Caco-2 (cell line): ENCODE measurements at regions not wholly inside any gene's neighbourhood (a gene's known extent, or its start where the extent isn't known, plus 50 kb on each side); places are given as distances from the start of the nearest gene placed in this dataset.

Source experiments
- BruUV-seq: library from RNA; stranded (reverse); fragments of 400-500 nt; replicated peaks from 2 replicates; lab custom pipeline; 2021; lab: Mats Ljungman, UMichigan
- CTCF ChIA-PET: fragments of 300-600 bp; sonication (Branson Sonifier 250); formaldehyde crosslinking; loops from one replicate; lab custom pipeline; 2022; ENCODE audit warnings: antibody characterized with exemption; lab: Charles Lee
- POLR2A ChIA-PET: fragments of 300-600 bp; sonication (Branson Sonifier 250); formaldehyde crosslinking; loops from one replicate; lab custom pipeline; 2022; ENCODE audit warnings: antibody characterized with exemption; lab: Charles Lee
- DNase-seq, 2 experiments: peaks; one replicate each; pipeline versions ENCODE4 v3.0.0 to v3.0.0-alpha.2; 2020 to 2022
- H3K27me3 ChIP-seq: replicated peaks from 2 replicates; pipeline ENCODE4 v1.6.0; 2011; ENCODE audit warnings: low read length; ENCODE audit not compliant: control insufficient read depth, insufficient read depth
- H3K36me3 ChIP-seq: 2 replicates; pipeline ENCODE4 v1.5.1; 2011; ENCODE audit warnings: low read length; ENCODE audit not compliant: control insufficient read depth, insufficient read depth
- H3K4me1 ChIP-seq: fragments of 250-450 bp; sonication (Bioruptor Pico); 2 replicates; pipeline ENCODE4 v1.5.1; 2020; ENCODE audit warnings: mild to moderate bottlenecking
- H3K4me3 ChIP-seq: 2 replicates; pipeline ENCODE4 v1.5.1; 2011; ENCODE audit warnings: low read depth, mild to moderate bottlenecking, control low read depth, low read length
- H3K9me3 ChIP-seq: fragments of 250-450 bp; sonication (Bioruptor Pico); 2 replicates; pipeline ENCODE4 v1.5.1; 2020; ENCODE audit warnings: mild to moderate bottlenecking, moderate library complexity
- H3K27ac Mint-ChIP-seq: one replicate; pipeline ENCODE4 v1.8.0; 2022; ENCODE audit warnings: mixed read lengths; ENCODE audit not compliant: unreplicated experiment
- H3K27me3 Mint-ChIP-seq: one replicate; pipeline ENCODE4 v1.8.0; 2022; ENCODE audit warnings: mixed read lengths; ENCODE audit not compliant: insufficient read depth, unreplicated experiment
- H3K36me3 Mint-ChIP-seq: one replicate; pipeline ENCODE4 v1.8.0; 2022; ENCODE audit warnings: mild to moderate bottlenecking, mixed read lengths; ENCODE audit not compliant: insufficient read depth, unreplicated experiment
- H3K4me1 Mint-ChIP-seq: one replicate; pipeline ENCODE4 v1.8.0; 2022; ENCODE audit warnings: low read depth, mixed read lengths; ENCODE audit not compliant: unreplicated experiment
- H3K4me3 Mint-ChIP-seq: one replicate; pipeline ENCODE4 v1.8.0; 2022; ENCODE audit warnings: mild to moderate bottlenecking, moderate library complexity, mixed read lengths; ENCODE audit not compliant: unreplicated experiment
- H3K9me3 Mint-ChIP-seq: one replicate; pipeline ENCODE4 v1.8.0; 2022; ENCODE audit warnings: mixed read lengths; ENCODE audit not compliant: unreplicated experiment
- intact Hi-C: fragments of 100-400 bp; cut with micrococcal nuclease; formaldehyde crosslinking; loops from one replicate; pipeline ENCODE4 v1.10.0; 2022; ENCODE audit not compliant: unreplicated experiment
- TF ChIP-seq, protein P1 (sequence below), 2 experiments: fragments of 200-600 bp in 1 of 2; IDR thresholded peaks; 1 replicate in 1 of 2; 2 replicates in 1 of 2; pipeline versions ENCODE4 v1.5.1 to v1.8.0; 2011 to 2022; ENCODE audit warnings: antibody characterized with exemption in 1 of 2, control low read depth in 1 of 2, inconsistent platforms in 1 of 2, low read depth in 1 of 2, low read length in 1 of 2, mild to moderate bottlenecking in 1 of 2, moderate library complexity in 1 of 2; ENCODE audit not compliant: insufficient read depth in 1 of 2, severe bottlenecking in 1 of 2, unreplicated experiment in 1 of 2

DNA sequence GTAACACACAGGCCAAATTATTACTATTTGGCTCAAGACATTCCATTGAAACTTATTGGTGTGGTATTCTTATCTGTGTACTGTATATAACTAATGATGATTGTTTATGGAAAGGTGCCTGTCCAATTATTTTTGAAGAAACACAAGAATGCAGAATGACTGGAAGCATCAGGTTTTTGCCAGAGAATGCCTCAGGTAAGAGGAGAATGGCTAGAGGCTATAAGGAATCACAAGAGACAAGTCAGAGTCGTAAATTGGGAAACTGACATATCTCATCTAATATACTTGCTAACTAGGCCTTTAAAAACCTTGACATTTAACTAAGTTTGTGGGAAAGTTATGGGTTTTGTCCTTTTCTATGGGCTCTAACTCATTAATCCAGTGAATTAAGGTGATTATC, 69.3 kb upstream of the TTC29 start:
- no peaks in the 10 kb centered on the region for H3K4me1 Mint-ChIP-seq
- H3K9me3 ChIP-seq = no peaks in the 10 kb centered on the region
- no peak for DNase-seq
- TF ChIP-seq, protein P1, sequence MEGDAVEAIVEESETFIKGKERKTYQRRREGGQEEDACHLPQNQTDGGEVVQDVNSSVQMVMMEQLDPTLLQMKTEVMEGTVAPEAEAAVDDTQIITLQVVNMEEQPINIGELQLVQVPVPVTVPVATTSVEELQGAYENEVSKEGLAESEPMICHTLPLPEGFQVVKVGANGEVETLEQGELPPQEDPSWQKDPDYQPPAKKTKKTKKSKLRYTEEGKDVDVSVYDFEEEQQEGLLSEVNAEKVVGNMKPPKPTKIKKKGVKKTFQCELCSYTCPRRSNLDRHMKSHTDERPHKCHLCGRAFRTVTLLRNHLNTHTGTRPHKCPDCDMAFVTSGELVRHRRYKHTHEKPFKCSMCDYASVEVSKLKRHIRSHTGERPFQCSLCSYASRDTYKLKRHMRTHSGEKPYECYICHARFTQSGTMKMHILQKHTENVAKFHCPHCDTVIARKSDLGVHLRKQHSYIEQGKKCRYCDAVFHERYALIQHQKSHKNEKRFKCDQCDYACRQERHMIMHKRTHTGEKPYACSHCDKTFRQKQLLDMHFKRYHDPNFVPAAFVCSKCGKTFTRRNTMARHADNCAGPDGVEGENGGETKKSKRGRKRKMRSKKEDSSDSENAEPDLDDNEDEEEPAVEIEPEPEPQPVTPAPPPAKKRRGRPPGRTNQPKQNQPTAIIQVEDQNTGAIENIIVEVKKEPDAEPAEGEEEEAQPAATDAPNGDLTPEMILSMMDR (IDR thresholded peaks at IDR 0.05; ENCODE audit: insufficient read depth in 1 of 2, low read depth in 1 of 2, low read length in 1 of 2, severe bottlenecking in 1 of 2, unreplicated experiment in 1 of 2) = no peak
- intact Hi-C loops = loop anchor here (10.0 kb wide), 1 partner anchor 500 kb away; no protein-coding TSS in a partner anchor
- H3K4me1 ChIP-seq = no peaks in the 10 kb centered on the region
- no peak overlapping the region for H3K4me3 ChIP-seq
- H3K4me3 Mint-ChIP-seq = no peak overlapping the region
- H3K27ac Mint-ChIP-seq = no peak overlapping the region
- H3K36me3 Mint-ChIP-seq = no peaks in the 10 kb centered on the region
- ChIA-PET CTCF (no interaction called here), POLR2A (no interaction called here)
- no peaks in the 10 kb centered on the region for H3K27me3 ChIP-seq
- no peaks in the 10 kb centered on the region for H3K9me3 Mint-ChIP-seq
- no TSS peak for BruUV-seq
- peaks cover 28% of the 10 kb centered on the region for H3K27me3 Mint-ChIP-seq
- no peaks in the 10 kb centered on the region for H3K36me3 ChIP-seq

DNA sequence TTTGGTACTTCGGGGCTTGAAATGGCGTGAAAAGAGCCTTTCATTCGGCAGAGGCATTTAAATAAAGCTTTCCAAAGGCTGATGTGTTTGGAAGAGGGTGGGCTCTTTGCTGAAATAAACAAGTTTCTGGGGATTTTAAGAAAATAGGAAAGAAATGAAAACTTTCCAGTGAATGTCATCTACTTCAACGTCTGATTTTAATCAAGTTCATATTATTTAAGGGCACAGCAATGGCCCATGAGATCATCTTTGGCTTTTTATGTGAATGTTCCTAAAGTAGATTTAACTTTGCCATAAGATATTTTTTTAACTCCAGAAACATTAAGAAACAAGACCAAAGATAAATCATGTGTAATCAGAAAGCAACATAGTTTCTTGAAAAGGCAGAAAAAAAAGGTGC, 69.8 kb upstream of the TTC29 start:
- no peaks in the 10 kb centered on the region for H3K36me3 Mint-ChIP-seq
- no peak overlapping the region for H3K27ac Mint-ChIP-seq
- no peaks in the 10 kb centered on the region for H3K9me3 Mint-ChIP-seq
- peaks cover 29% of the 10 kb centered on the region for H3K27me3 Mint-ChIP-seq
- CTCF ChIA-PET = no interaction called here
- BruUV-seq = no TSS peak
- no peaks in the 10 kb centered on the region for H3K4me1 ChIP-seq
- no peaks in the 10 kb centered on the region for H3K27me3 ChIP-seq
- DNase-seq = no peak
- H3K36me3 ChIP-seq = no peaks in the 10 kb centered on the region
- H3K4me3 ChIP-seq = no peak overlapping the region
- no peak overlapping the region for H3K4me3 Mint-ChIP-seq
- H3K4me1 Mint-ChIP-seq = no peaks in the 10 kb centered on the region
- TF ChIP-seq, protein P1 (IDR thresholded peaks at IDR 0.05; ENCODE audit: insufficient read depth in 1 of 2, low read depth in 1 of 2, low read length in 1 of 2, severe bottlenecking in 1 of 2, unreplicated experiment in 1 of 2) = no peak
- no peaks in the 10 kb centered on the region for H3K9me3 ChIP-seq
- intact Hi-C loops = loop anchor here (10.0 kb wide), 1 partner anchor 499 kb away; no protein-coding TSS in a partner anchor
- POLR2A ChIA-PET = no interaction called here

DNA sequence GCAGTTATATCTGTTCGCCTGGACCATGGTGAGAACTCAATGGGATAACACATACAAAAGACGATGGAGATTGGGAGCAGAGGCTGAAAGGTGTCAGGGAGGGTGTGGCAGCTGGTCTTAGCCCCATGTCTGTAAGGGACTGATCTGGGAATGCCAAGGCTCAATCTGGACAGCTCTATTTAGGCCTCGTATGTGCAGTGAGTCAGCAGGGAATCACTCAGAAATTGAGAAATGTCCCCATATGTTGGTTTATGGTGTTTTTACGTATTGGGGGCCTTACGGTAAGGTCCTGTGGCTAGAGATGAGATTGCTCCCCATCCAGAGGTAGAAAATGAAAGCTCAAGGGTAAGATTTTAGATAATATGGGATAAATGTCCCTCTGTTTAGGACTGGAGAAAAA, 71.4 kb upstream of the TTC29 start:
- POLR2A ChIA-PET = no interaction called here
- H3K27me3 ChIP-seq = no peaks in the 10 kb centered on the region
- no peak overlapping the region for H3K27ac Mint-ChIP-seq
- H3K36me3 Mint-ChIP-seq = no peaks in the 10 kb centered on the region
- H3K27me3 Mint-ChIP-seq = peaks cover 28% of the 10 kb centered on the region
- no peak overlapping the region for H3K4me3 Mint-ChIP-seq
- no peak overlapping the region for H3K4me3 ChIP-seq
- no peaks in the 10 kb centered on the region for H3K4me1 ChIP-seq
- BruUV-seq = no TSS peak
- no peak for DNase-seq
- CTCF ChIA-PET = interaction anchor here (0.9 to 4.9 kb wide), 2 partner anchors 8 to 80 kb away, joined by 3 to 73 read pairs; no protein-coding TSS in a partner anchor
- H3K9me3 Mint-ChIP-seq = no peaks in the 10 kb centered on the region
- intact Hi-C loops = loop anchor here (10.0 kb wide), 1 partner anchor 498 kb away; no protein-coding TSS in a partner anchor
- H3K36me3 ChIP-seq = no peaks in the 10 kb centered on the region
- H3K9me3 ChIP-seq = no peaks in the 10 kb centered on the region
- TF ChIP-seq, protein P1 (IDR thresholded peaks at IDR 0.05; ENCODE audit: insufficient read depth in 1 of 2, low read depth in 1 of 2, low read length in 1 of 2, severe bottlenecking in 1 of 2, unreplicated experiment in 1 of 2) = no peak
- H3K4me1 Mint-ChIP-seq = no peaks in the 10 kb centered on the region
